Dermis microvascular lymphatic vessel endothelial cell (primary cell): ENCODE measurements at regions not wholly inside any gene's neighbourhood (a gene's known extent, or its start where the extent isn't known, plus 50 kb on each side); places are given as distances from the start of the nearest gene placed in this dataset.

ENCODE experiments used
- DNase-seq, 2 donors: peaks; one replicate each; pipeline versions ENCODE4 v3.0.0 to v3.0.0-alpha.2; 2010; ENCODE audit warnings: low read depth in 2 of 2

- DNase-seq, result no peak
Observed at GRCh38 chr21:14725219-14725618, 179.1 kb upstream of the SAMSN1 start.

DNA sequence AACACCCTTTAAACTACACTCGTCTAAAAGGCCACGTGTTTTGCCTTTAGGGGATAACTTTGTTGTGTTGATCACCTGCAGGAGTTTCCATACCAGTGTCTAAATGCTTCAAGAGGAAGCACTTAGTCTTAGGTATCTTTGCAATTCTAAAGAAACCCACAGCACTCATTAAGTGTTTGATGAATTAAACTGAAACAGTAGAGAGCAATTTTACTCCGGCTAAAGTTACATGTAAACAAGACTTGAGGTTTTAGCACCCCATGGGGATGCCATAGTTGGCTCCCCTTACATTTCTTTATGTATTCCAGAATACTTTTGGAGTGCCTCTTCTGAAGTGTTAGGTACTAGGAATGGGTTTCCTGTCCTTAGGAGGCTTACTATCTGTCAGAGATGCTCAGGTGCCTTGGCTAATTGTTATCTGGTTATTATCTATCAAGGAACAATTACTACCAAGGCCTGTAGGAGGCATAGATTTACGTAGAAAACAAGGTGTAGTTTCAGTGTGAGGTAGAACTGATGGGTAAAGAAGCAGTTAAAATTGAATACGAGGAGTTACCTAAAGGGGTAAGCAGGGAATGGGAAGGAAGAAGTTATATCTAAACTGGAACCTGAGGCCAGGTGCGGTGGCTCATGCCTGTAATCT is 176.8 kb upstream of the SAMSN1 start:
- DNase-seq, result no peak

- DNase-seq, result no peak
Observed at GRCh38 chr21:14720237-14720636, 174.1 kb upstream of the SAMSN1 start.

- DNase-seq, result no peak
Observed at GRCh38 chr21:14718951-14719350, 172.8 kb upstream of the SAMSN1 start.

- DNase-seq, result peak in 1 of 2 donors; percentile 14
Observed at GRCh38 chr21:14716761-14717396, 170.8 kb upstream of the SAMSN1 start.

DNA sequence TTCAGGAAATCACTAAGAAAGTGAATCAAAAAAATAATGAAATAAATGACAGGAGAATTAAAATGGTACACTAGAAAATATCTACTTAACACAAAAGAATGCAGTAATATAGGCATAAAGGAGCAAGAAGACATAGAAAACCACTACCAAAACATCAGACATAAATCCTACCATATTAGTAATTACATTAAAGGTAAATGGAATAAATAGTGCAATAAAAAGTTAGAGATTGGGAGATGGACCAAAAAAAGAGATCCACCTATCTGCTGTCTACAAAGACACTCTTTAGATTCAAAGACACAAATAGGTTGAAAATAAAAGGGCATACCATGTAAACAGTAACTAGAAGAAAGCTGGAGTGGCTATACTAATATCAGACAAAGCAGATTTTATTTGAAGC is 167.0 kb upstream of the SAMSN1 start:
- DNase-seq, result no peak

DNA sequence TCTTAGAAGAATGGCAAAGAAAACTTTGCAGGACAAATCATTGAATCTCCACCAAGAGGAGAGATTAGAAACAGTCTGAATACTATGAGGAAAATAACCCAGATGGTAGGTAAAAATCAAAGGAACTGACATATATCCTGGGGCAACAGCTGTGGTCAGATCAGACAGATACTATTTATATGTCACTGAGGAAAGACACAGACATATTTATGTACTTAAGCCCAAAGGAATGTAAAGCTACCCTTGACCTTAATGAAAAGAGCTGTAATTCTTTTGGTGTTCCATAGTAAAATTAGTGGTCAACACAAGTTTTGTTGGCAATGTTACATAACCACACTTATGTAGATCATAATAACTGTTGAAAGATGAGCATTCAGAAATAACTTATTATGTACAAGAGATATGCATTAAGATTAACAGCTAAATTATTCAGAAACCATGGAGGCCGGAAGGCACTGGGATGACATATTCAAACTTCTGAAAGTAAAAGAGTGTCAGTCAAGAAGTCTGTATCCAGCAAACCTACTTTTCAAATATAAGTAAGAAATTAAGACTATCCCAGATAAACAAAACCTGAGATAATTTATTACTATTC is 166.1 kb upstream of the SAMSN1 start:
- DNase-seq, result peak in 1 of 2 donors; percentile 81

- DNase-seq, result peak in 1 of 2 donors; percentile 59
Observed at GRCh38 chr21:14711287-14711686, 165.2 kb upstream of the SAMSN1 start.

DNA sequence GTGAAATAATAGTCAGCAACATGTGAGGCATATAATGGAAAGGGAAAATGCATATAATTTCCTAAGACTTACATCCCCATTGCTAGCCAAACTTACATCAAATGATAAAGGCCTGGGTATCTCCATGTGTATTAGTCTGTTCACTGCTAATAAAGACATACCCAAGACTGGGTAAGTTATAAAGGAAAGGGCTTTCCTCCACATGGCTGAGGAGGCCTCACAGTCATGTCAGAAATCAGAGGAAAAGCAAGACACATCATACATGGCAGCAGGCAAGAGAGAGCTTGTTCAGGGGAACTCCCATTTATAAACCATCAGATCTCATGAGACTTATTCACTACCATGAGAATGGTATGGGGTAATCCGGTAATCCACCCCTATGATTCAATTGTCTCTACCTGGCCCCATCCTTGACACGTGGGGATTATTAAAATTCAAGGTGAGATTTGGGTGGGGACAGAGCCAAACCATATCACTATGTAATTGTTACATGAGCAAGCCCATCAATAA is 161.5 kb upstream of the SAMSN1 start:
- no peak for DNase-seq

DNA sequence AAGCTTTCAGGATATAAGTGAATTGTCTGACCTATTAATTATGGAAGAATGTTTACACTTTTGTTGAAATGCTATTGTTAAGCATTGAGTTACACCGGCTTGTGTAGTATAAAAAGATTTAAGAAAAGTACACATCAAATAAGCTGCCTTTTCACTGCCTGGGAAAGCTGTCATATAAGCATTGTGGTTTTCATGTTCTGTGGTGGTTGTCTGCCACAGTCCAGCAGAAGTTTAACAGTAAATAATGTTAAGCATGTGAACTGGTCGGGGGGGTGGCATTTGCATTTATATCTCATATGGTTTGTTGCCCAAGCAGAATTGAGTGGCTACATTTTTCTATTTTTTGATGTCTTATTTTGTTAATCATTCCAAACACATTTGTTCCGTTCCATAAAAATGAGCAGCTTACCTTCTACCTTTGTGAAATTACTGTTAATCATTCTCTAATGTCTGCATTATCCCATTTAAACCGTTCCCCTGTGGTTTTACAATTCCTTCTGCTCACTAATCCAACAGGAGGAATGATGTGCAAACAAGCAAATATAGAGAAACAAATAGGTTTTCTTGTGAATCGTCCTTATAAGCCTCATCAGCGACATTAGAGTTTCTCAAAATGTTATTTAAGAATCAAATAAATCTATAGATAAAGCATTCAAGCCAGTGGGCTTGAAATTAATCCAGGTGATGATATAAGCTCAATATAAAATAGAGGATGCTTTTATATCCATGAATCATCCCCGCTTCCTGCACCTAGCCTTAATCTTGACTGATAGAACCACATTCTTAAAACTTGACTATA is 160.8 kb upstream of the SAMSN1 start:
- no peak for DNase-seq

DNA sequence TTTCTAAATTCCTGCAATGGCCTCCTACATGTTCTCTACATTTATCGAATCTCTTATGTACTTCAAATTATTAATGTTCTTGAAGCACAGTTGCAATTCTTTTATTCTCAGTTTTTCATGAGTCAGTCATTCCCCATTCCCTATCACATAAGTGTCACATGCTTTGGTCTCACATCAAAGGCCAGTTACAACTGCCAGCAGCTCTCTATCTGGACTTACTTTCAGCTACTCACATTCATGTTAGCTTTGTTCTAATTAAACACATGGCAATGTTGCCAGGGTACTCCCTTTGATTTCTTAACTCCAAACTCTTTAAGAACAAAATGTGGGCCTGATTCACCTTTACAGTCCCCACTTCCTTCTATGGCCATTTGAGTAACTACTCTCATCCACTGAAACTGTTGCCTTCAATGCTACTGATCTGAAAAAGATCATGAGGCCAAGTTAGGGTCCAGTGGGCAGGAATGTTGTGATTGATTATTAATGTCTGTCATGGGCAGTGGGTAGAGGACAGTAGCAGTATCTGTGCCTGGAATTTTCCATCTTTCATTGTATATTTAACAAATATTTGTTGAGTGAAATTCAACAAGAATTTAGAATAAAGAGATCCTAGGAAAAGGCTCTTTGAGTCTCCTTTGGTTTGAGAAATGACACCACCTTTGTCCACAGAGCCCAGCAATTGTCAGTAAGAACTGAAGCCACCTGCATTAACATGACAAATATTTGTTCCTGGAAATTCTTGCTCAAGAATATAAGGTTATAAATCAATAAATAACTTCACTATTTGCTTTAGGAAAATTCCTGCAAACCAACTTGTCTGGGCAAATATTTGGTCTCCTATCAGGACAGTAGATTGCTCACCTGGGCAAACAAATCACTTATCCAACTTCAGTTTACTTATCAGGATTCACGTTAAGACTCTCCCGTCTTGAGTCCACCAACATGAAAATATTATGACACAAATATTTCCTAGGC is 153.6 kb upstream of the SAMSN1 start:
- no peak for DNase-seq

- DNase-seq, result no peak
Observed at GRCh38 chr21:14697769-14698168, 151.7 kb upstream of the SAMSN1 start.

- DNase-seq, result no peak
Observed at GRCh38 chr21:14694817-14695216, 148.7 kb upstream of the SAMSN1 start.

- no peak for DNase-seq
Observed at GRCh38 chr21:14693997-14694396, 147.9 kb upstream of the SAMSN1 start.

- no peak for DNase-seq
Observed at GRCh38 chr21:14691914-14692313, 145.8 kb upstream of the SAMSN1 start.

GRCh38 chr21:14690886-14691285 is 144.8 kb upstream of the SAMSN1 start:
- no peak for DNase-seq

DNA sequence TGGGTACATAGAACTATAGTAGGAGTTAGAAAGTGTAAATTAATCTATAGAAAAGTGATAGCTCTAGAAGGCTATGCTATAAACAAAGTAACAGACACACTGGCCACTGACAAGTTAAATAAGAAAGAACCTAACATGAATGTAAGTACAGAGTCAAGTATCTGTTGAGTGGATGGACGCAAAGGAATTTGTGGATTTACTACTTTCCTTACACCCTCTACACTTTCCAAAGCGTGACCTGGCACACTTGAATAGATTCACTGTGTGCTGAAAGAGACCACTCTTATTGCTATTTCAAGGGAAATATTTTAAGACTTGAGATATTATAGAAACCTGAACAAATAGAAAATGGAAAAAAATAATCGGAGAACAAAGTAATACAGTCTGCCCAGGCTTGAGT is 142.8 kb upstream of the SAMSN1 start:
- no peak for DNase-seq

- DNase-seq, result no peak
Observed at GRCh38 chr21:14688412-14688811, 142.3 kb upstream of the SAMSN1 start.

- no peak for DNase-seq
Observed at GRCh38 chr21:14687268-14687625, 141.1 kb upstream of the SAMSN1 start.

- peak in 1 of 2 donors; percentile 28 for DNase-seq
Observed at GRCh38 chr21:14686466-14687267, 140.6 kb upstream of the SAMSN1 start.
